Keratinocyte (primary cell): ENCODE measurements at regions not wholly inside any gene's neighbourhood (a gene's known extent, or its start where the extent isn't known, plus 50 kb on each side); places are given as distances from the start of the nearest gene placed in this dataset.

Experiments
- EZH2 ChIP-seq: IDR thresholded peaks from one replicate; pipeline ENCODE4 v1.6.1; 2012; ENCODE audit warnings: inconsistent platforms, mild to moderate bottlenecking, low read length, moderate library complexity
- TF ChIP-seq, protein P1 (sequence below), 3 experiments: IDR thresholded peaks in 1 of 3; conservative IDR thresholded peaks in 1 of 3; optimal IDR thresholded peaks in 1 of 3; 2 replicates in 2 of 3; 3 replicates in 1 of 3; pipeline versions ENCODE3 to v1.5.1; 2011; ENCODE audit warnings: low read length in 3 of 3, mild to moderate bottlenecking in 3 of 3, moderate library complexity in 2 of 3, control low read depth in 1 of 3, inconsistent platforms in 1 of 3; ENCODE audit not compliant: insufficient read depth in 2 of 3; ENCODE audit errors: extremely low read depth in 1 of 3

DNA sequence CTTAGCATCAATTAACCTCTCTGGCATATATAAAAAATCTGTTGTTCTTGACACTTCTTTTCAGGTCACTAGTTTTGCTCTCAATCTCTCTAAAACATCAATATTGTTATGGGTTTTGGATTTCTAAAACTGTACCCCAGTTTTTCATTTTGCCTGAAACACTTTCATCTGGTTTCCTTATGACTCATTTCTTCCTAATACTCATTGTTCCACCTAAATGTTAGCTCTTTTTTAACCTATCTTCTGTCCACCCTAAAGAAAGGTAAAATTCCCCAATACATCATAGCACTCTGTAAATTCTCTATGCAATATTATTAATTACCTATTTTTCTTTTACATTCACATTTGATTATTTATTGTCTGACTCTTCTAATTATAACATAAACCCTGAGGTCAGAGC lies 575.5 kb upstream of the NDST4 start:
- TF ChIP-seq EZH2: no peak
- TF ChIP-seq, protein P1, sequence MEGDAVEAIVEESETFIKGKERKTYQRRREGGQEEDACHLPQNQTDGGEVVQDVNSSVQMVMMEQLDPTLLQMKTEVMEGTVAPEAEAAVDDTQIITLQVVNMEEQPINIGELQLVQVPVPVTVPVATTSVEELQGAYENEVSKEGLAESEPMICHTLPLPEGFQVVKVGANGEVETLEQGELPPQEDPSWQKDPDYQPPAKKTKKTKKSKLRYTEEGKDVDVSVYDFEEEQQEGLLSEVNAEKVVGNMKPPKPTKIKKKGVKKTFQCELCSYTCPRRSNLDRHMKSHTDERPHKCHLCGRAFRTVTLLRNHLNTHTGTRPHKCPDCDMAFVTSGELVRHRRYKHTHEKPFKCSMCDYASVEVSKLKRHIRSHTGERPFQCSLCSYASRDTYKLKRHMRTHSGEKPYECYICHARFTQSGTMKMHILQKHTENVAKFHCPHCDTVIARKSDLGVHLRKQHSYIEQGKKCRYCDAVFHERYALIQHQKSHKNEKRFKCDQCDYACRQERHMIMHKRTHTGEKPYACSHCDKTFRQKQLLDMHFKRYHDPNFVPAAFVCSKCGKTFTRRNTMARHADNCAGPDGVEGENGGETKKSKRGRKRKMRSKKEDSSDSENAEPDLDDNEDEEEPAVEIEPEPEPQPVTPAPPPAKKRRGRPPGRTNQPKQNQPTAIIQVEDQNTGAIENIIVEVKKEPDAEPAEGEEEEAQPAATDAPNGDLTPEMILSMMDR (optimal IDR thresholded peaks at IDR 0.05 in 1 of 3, IDR thresholded peaks at IDR 0.05 in 1 of 3, conservative IDR thresholded peaks at IDR 0.05 in 1 of 3; ENCODE audit: extremely low read depth in 1 of 3, insufficient read depth in 2 of 3, low read length in 3 of 3): no peak
